ENCODE measurements at regions not wholly inside any gene's neighbourhood (a gene's known extent, or its start where the extent isn't known, plus 50 kb on each side); places are given as distances from the start of the nearest gene placed in this dataset.
"Not testable (repeated sequence)": the region's sequence is repeated elsewhere in the genome, so short reads cannot be mapped to it uniquely, and the experiment has no call there.

GRCh38 chr7:81181066-81181465 is 262.2 kb upstream of the SEMA3C start:
- DNase-seq (ENCODE audit: low read depth): no peak

GRCh38 chr7:81180573-81180972 is 261.7 kb upstream of the SEMA3C start:
- no peak for DNase-seq (ENCODE audit: low read depth)

DNA sequence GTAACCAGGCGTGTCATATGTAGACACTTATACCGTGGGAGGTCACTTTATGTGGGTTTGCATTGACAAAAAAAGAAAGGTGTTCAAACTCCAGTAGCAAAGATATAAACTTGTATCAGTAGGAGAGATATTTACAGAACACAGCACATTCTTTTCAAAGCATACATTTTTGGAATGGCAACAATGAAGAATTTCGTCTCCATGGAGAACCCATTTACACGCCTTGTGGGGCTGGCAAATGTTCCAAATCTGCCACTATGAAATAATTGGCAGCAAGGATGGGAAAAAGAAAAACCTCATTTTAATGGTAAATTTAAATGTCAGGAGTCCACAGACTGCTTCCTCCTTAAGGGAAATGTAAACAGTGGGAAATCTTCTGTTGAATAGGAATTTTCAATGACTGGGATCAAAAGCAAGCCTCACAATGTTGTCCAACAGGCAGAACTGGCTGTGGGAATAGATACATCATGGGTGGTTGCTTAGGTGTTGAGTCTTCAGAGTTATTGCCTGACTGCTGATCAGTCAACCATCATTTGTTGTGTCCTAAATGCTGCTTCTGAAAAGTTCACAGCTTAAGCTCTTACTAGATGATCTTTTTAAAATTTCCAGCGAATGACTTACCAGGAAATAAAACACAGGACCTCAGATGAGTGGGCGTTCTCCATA is 256.6 kb upstream of the SEMA3C start:
- no peak for DNase-seq (ENCODE audit: low read depth)

DNA sequence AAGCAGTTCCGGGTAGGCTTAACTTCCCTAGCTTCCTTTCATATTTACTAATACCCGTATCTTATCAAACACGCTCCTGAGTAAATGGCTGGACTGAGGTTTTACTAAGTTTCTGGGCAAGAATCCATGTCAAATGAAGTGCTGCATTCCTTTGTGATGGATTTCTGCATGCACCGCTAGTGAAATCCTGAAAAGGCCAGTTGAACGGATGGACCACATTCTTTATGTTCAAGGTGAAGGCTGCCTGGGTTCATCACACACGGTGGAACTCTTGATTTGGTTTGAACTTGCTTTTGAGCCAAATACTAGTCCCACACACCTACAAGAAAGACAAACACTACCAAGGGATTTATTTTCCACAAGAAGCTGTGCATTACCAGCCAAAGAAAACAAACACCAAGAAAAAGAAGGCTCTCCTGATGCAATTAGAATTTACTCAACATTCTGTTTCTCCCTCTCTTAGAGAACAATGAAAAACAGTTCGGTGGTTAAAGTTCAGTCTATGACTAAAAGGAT is 255.0 kb upstream of the SEMA3C start:
- peak; percentile 90 for DNase-seq (ENCODE audit: low read depth)

GRCh38 chr7:81170291-81170690 is 251.4 kb upstream of the SEMA3C start:
- peak; percentile 58 for DNase-seq (ENCODE audit: low read depth)

DNA sequence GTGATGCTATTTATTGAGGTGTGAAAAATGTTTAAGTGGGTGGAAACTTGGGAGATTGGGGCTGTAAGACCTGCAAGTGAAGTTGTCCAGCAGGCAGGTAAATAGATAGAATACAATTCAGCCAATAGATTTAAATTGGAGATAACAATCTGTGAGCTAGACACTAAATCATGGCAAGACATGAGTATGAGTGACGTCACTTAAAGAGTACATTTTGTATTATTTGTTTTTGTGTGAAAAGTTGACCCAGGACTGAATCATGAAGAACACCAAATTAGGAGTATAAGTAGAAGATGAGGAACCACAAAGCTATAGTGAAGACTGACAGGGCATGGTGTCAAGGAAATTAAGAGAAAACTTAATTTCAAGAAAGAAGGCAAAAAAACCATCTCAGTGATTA is 249.1 kb upstream of the SEMA3C start:
- DNase-seq (ENCODE audit: low read depth): no peak

DNA sequence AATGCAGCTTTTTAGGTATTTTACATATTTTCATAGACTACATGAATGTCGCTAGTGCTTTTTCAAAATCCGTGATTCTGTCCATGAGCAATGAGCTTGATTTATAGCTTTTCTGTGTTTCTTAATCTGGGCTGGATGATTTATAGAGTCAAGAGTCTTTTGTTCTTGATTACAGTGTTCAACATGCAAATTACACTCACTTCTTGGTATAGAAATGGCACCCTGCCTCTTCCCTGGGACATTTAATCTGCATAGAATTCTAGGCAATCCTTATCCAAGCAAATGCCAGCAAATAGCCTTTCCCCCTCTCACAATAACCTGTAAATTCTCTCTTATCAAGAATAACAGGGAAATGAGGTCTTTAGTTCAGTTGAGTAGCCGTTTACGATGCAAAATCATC is 246.2 kb upstream of the SEMA3C start:
- no peak for DNase-seq (ENCODE audit: low read depth)

- peak; percentile 74 for DNase-seq (ENCODE audit: low read depth)
Observed at GRCh38 chr7:81162771-81163525, 244.1 kb upstream of the SEMA3C start.

- DNase-seq (ENCODE audit: low read depth): no peak
Observed at GRCh38 chr7:81162234-81162633, 243.4 kb upstream of the SEMA3C start.

DNA sequence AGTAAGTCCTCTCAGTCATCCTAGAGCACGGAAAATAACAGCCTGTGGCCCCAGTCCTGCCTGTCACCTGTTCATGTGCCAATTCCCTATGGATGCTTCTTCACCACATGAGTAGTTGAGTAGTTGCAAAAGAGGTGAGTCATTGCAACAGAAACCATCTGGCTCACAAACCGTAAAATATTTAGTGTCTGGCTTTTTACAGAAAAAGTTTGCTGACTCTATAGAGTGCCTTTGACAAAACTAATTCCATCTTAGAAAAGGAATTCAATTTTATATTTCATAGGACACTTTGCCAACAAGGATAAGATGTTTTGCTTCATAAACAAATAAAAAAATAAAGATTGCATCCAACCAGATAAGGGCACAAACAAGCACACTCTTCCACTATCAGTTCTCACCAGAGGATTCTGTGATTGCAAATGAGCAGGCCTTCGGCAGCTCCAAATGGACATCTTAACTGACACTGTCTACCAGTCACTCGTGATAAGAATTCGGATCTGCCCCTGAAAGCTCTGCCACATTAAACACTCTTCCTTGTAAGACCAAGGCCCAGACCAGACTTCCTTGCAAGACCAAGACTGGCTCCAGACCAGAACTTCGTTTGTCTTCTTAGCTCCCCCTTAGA is 242.7 kb upstream of the SEMA3C start:
- DNase-seq (ENCODE audit: low read depth): peak; percentile 96

DNA sequence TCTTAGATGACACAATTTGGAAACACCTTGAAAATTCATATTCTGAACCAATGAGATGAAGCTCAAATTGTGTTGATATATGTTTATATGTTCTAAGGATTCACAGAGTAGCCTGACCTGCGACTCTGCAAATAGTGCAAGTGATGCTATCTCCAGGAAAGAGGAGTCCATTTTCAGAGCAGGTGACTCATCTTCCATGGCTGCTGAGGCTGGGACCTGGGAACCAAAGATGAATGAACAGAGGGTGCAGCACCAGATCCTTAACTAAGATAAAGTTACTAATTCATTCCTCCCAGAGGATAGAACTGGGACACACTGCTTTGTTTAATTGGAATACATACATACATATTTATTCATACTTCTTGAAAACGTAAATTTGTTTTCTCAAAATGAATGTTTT is 240.6 kb upstream of the SEMA3C start:
- peak; percentile 59 for DNase-seq (ENCODE audit: low read depth)

- DNase-seq (ENCODE audit: low read depth): no peak
Observed at GRCh38 chr7:81158189-81158588, 239.3 kb upstream of the SEMA3C start.

DNA sequence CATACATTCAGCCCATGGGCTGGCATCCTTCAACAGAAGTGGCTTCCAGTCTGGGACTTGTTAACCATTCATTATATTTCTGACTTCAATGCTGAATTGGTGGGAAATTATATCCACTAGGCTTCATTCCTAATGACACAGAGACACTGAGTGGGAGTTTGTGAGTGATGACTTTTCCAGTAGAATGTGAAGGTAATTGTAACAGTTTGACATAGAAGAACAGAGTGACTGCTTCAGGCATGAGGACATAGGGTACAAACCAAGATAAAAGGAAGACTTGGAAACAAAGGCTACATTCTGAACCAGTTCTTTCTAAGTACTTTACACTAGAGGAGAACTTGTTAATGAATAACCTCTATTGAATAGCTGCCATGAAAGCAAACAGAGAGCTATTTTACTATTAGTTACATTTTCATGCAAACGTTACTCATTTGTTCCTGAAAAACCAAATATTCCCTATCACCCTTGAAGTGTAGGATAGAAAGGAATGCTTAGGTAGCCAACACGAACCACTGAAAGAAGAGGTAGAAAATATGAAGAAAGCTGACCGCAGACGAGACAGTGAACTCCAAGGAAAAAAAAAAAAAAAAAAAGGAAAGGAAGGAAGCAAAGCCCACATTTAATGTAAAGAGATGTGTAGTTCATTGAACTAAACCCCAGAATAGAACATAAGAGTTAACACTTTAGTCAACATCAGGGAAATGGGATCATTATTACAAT is 237.0 kb upstream of the SEMA3C start:
- no peak for DNase-seq (ENCODE audit: low read depth)

- no peak for DNase-seq (ENCODE audit: low read depth)
Observed at GRCh38 chr7:81154565-81154964, 235.7 kb upstream of the SEMA3C start.

DNA sequence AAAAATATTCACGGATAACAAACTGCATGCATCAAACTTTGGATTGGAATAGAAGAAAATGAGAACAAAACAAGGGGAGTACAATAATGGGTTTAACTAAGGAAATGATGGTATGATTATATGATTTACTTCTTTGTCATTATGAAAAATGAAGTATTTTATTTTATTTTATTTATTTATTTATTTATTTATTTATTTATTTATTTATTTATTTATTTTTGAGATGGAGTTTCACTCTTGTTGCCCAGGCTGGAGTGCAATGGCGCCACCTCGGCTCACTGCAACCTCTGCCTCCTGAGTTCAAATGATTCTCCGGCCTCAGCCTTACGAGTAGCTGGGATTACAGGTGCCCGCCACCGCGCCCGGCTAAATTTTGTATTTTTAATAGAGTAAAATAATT is 234.1 kb upstream of the SEMA3C start:
- not testable (repeated sequence) for DNase-seq (ENCODE audit: low read depth)

DNA sequence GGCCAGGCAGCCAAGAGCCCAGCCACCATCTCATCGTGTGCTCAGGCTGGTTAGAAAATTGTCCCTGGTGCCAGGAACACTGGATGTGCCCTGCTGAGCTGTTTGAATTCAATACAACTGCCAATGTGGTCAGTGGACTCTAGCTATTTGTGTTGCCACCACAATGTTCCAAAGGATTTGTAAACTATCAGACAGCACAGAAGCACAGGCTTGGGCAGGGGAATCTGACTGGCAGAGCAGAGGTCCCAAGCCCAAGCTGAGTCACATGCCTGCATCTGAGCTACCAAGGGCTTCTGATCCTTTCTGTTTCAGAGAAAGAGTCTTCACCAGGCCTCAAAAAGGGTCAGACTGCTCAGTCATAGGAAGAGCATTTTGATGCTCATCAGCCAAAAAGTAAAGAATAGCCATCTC is 232.1 kb upstream of the SEMA3C start:
- DNase-seq (ENCODE audit: low read depth): peak; percentile 40

GRCh38 chr7:81143856-81144255 is 225.0 kb upstream of the SEMA3C start:
- no peak for DNase-seq (ENCODE audit: low read depth)

DNA sequence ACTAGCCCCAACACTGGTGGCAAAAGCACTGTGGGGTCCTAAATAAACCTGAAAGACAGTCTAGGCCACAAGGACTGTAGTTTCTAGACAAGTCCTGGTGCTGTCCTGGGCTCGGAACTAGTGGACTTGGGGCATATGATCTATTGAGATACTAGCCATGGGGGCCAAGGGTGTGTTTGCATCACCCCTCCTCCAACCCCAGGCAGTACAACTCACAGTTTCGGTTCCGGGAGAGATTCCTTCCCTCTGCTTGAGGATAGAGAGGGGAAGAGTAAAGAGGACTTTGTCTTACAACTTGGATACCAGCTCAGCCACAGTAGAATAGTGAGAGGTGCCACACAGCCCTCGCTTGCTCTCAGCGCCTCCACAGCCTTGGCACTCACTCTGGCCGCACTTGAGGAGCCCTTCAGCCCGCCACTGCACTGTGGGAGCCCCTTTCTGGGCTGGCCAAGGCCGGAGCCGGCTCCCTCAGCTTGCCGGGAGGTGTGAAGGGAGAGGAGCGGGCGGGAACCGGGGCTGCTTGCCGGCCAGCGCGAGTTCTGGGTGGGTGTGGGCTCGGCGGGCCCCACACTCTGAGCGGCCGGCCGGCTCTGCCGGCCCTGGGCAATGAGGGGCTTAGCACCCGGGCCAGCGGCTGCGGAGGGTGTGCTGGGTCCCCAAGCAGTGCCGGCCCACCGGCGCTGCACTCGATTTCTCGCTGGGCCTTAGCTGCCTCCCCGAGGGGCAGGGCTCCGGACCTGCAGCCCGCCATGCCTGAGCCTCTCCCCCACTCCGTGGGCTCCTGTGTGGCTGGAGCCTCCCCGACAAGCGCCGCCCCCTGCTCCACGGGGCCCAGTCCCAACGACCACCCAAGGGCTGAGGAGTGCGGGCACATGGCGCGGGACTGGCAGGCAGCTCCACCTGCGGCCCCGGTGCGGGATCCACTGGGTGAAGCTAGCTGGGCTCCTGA is 222.7 kb upstream of the SEMA3C start:
- DNase-seq (ENCODE audit: low read depth): not testable (repeated sequence)

DNA sequence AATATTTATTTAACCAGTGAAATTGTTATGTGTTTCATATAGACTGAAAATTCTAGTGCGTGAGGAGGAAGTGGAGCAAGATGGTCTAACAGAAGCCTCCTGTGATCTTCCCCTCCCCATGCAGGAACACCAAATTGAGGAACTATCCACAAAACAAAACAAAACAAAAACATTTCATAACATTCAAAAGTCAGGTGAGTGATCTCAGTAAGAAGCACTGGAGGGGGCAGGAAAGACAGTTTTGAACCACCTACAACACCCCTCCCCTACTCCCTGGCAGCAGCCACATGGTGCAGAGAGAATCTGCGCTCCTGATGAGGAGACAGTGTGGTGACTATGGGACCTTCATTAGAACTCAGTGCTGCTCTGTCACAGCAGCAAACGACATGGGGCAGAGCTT is 221.9 kb upstream of the SEMA3C start:
- DNase-seq (ENCODE audit: low read depth): no peak

DNA sequence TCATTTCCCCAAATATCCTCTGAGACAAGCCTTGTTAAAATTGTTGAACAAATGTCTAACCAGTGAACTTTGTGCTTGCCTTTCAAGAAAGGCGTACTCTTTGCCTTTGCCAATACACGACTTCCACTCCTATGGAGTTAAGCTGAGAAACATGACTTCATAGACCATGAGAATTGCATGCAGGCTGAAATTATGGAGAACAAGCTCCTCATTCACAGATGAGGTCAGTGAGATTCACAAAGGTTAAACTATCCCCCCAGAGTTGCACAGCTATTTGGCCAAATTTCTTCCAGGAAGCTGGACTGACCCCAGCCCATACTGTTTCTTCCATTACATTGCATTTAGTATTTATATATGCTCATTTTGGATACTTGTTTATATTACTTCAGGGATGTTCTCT is 221.4 kb upstream of the SEMA3C start:
- DNase-seq (ENCODE audit: low read depth): no peak

DNA sequence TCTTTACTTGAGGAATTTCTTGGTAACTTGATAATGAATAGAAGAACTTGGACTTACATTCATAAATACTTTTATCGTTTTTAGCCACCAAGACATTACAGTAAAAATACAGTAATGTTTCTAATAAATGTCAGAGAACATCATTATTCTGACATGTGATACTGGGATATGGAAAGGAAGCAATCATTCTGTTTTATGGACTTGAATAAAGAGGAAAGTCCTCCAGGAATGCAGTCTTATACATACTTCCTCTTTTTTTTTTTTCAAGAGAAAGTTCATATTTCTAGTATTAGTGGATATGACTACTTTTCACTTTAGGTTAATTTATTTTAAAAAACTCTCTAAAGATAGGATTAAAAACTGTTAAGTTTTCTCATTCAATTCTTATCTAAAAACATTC is 220.0 kb upstream of the SEMA3C start:
- no peak for DNase-seq (ENCODE audit: low read depth)

Data from iris pigment epithelial cell (primary cell).